ENCODE measurements at regions not wholly inside any gene's neighbourhood (a gene's known extent, or its start where the extent isn't known, plus 50 kb on each side); places are given as distances from the start of the nearest gene placed in this dataset.
"Not testable (repeated sequence)": the region's sequence is repeated elsewhere in the genome, so short reads cannot be mapped to it uniquely, and the experiment has no call there.

- not testable (repeated sequence) for TF ChIP-seq EZH2phosphoT487 (IDR thresholded peaks at IDR 0.05; ENCODE audit: borderline replicate concordance, low read depth, low read length); CTCF (conservative IDR thresholded peaks at IDR 0.05; ENCODE audit: low read length)
Observed at GRCh38 chr1:104135036-104135435, 385.3 kb downstream of the AMY1C start.

Data from OCI-LY7 (cell line).